ENCODE measurements at regions not wholly inside any gene's neighbourhood (a gene's known extent, or its start where the extent isn't known, plus 50 kb on each side); places are given as distances from the start of the nearest gene placed in this dataset.

DNA sequence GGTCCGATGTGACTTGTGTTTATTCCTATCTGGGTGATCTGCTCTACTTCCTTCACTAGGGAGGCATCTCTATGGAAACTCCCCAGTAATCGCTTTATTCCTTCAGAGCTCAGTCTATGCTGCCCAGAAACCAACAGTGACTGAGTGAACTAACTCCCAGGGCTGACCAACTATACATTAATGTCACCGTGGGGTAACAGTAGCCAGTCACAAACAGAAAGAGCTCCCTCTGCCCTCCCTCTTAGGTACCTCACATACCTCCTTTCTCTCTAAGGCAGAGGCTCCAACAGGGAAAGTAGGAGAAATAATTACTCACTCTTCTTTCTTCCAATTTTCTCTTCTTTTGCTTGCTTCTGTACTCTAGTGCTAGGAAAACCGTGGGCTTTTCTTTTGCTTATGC lies 855.0 kb downstream of the REEP3 start:
- Histone ChIP-seq H3K9me3 (ENCODE audit: low read length) (no peaks in the 10 kb centered on the region), H4K20me1 (ENCODE audit: insufficient read depth, low read length) (no peaks in the 10 kb centered on the region), H3K4me3 (ENCODE audit: low read depth, low read length, poor library complexity, severe bottlenecking) (no peak overlapping the region), H2AFZ (ENCODE audit: low read length) (no peak overlapping the region), H3K36me3 (ENCODE audit: insufficient read depth, low read length) (no peaks in the 10 kb centered on the region), H3F3A (ENCODE audit: insufficient read depth, low read length) (no peaks in the 10 kb centered on the region), H3K9me2 (ENCODE audit: low read depth, low read length) (no peaks in the 10 kb centered on the region), H3K79me2 (ENCODE audit: insufficient read depth, low read length) (no peaks in the 10 kb centered on the region), H3K4me2 (ENCODE audit: low read length) (no peak overlapping the region), H3K9ac (ENCODE audit: low read length) (no peak overlapping the region), H3K27ac (ENCODE audit: low read depth, low read length, poor library complexity, severe bottlenecking) (no peak overlapping the region), H3K4me1 (ENCODE audit: insufficient read depth, low read length, severe bottlenecking) (no peaks in the 10 kb centered on the region), H3K27me3 (ENCODE audit: insufficient read depth, low read length) (no peaks in the 10 kb centered on the region)
- TF ChIP-seq, protein P1, sequence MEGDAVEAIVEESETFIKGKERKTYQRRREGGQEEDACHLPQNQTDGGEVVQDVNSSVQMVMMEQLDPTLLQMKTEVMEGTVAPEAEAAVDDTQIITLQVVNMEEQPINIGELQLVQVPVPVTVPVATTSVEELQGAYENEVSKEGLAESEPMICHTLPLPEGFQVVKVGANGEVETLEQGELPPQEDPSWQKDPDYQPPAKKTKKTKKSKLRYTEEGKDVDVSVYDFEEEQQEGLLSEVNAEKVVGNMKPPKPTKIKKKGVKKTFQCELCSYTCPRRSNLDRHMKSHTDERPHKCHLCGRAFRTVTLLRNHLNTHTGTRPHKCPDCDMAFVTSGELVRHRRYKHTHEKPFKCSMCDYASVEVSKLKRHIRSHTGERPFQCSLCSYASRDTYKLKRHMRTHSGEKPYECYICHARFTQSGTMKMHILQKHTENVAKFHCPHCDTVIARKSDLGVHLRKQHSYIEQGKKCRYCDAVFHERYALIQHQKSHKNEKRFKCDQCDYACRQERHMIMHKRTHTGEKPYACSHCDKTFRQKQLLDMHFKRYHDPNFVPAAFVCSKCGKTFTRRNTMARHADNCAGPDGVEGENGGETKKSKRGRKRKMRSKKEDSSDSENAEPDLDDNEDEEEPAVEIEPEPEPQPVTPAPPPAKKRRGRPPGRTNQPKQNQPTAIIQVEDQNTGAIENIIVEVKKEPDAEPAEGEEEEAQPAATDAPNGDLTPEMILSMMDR (IDR thresholded peaks at IDR 0.05; ENCODE audit: low read length): no peak
- no peak for TF ChIP-seq EZH2 (IDR thresholded peaks at IDR 0.05; ENCODE audit: borderline replicate concordance, low read length)

DNA sequence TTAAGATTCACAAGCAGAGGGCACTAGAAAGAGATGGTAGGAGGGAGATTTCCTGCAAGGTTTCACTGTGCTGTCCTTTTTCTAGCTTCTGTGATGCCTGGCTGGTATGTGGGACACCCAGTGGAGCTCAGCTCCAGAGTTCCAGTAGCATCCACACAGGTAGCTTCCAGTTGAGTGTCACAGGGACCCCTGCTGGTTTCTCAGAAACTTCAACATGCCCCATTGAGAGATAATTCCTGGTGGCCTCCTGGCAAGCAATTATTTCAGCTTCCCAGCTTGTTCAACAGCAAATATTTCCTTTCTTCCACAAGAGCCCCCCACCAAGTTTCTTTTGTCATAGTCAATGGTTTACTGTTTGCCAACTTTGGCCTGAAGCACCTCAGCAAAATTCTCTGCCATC lies 858.7 kb downstream of the REEP3 start:
- no peaks in the 10 kb centered on the region for H3K9me3 ChIP-seq (ENCODE audit: low read length)
- no peaks in the 10 kb centered on the region for H3F3A ChIP-seq (ENCODE audit: insufficient read depth, low read length)
- no peaks in the 10 kb centered on the region for H3K27me3 ChIP-seq (ENCODE audit: insufficient read depth, low read length)
- H4K20me1 ChIP-seq (ENCODE audit: insufficient read depth, low read length): no peaks in the 10 kb centered on the region
- H3K4me3 ChIP-seq (ENCODE audit: low read depth, low read length, poor library complexity, severe bottlenecking): no peak overlapping the region
- H3K4me1 ChIP-seq (ENCODE audit: insufficient read depth, low read length, severe bottlenecking): no peaks in the 10 kb centered on the region
- H3K36me3 ChIP-seq (ENCODE audit: insufficient read depth, low read length): no peaks in the 10 kb centered on the region
- H3K27ac ChIP-seq (ENCODE audit: low read depth, low read length, poor library complexity, severe bottlenecking): no peak overlapping the region
- H3K79me2 ChIP-seq (ENCODE audit: insufficient read depth, low read length): no peaks in the 10 kb centered on the region
- H3K9me2 ChIP-seq (ENCODE audit: low read depth, low read length): no peaks in the 10 kb centered on the region
- TF ChIP-seq, protein P1 (IDR thresholded peaks at IDR 0.05; ENCODE audit: low read length): no peak; the same call in 1 of the 2 replicates
- no peak for TF ChIP-seq EZH2 (IDR thresholded peaks at IDR 0.05; ENCODE audit: borderline replicate concordance, low read length)
- H2AFZ ChIP-seq (ENCODE audit: low read length): no peak overlapping the region
- no peak overlapping the region for H3K4me2 ChIP-seq (ENCODE audit: low read length)
- H3K9ac ChIP-seq (ENCODE audit: low read length): no peak overlapping the region

DNA sequence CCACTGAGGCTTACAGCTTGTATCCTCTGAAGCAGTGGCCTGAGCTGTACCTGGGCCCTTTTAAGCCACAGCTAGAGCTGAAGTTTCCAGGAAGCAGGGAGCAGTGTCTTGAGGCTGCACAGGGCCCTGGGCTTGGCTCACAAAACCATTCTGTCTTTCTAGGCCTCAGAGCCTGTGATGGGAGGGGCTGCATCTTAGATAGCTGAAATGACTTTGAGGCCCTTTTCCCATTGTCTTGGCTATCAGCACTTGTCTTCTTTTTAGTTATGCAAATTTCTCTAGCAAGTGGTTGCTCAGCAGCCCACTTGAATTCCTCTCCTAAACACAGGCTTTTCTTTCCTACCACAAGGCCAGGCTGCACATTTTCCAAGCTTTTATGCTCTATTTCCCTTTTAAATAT lies 864.2 kb downstream of the REEP3 start:
- TF ChIP-seq EZH2 (IDR thresholded peaks at IDR 0.05; ENCODE audit: borderline replicate concordance, low read length): no peak
- TF ChIP-seq, protein P1 (IDR thresholded peaks at IDR 0.05; ENCODE audit: low read length): no peak
- H3K27me3 ChIP-seq (ENCODE audit: insufficient read depth, low read length): no peaks in the 10 kb centered on the region
- no peaks in the 10 kb centered on the region for H3K4me1 ChIP-seq (ENCODE audit: insufficient read depth, low read length, severe bottlenecking)
- H3K4me3 ChIP-seq (ENCODE audit: low read depth, low read length, poor library complexity, severe bottlenecking): no peak overlapping the region
- no peaks in the 10 kb centered on the region for H3K79me2 ChIP-seq (ENCODE audit: insufficient read depth, low read length)
- no peaks in the 10 kb centered on the region for H3K9me3 ChIP-seq (ENCODE audit: low read length)
- no peaks in the 10 kb centered on the region for H3K9me2 ChIP-seq (ENCODE audit: low read depth, low read length)
- H3K4me2 ChIP-seq (ENCODE audit: low read length): no peak overlapping the region
- no peaks in the 10 kb centered on the region for H3F3A ChIP-seq (ENCODE audit: insufficient read depth, low read length)
- no peak overlapping the region for H3K9ac ChIP-seq (ENCODE audit: low read length)
- H3K27ac ChIP-seq (ENCODE audit: low read depth, low read length, poor library complexity, severe bottlenecking): no peak overlapping the region
- H3K36me3 ChIP-seq (ENCODE audit: insufficient read depth, low read length): no peaks in the 10 kb centered on the region
- no peak overlapping the region for H2AFZ ChIP-seq (ENCODE audit: low read length)
- H4K20me1 ChIP-seq (ENCODE audit: insufficient read depth, low read length): no peaks in the 10 kb centered on the region
